K562 (cell line): ENCODE measurements at regions not wholly inside any gene's neighbourhood (a gene's known extent, or its start where the extent isn't known, plus 50 kb on each side); places are given as distances from the start of the nearest gene placed in this dataset.

ENCODE experiments used
- ATAC-seq: fragments of 200-7000 bp; cut with Tn5 transposase; 3 replicates; pipeline ENCODE4 v1.9.1; 2020; ENCODE audit warnings: moderate library complexity
- BruUV-seq: library from RNA; stranded (reverse); fragments of 400-500 nt; replicated peaks from 2 replicates; lab custom pipeline; 2021; lab: Mats Ljungman, UMichigan
- CTCF ChIA-PET: fragments of 300-600 bp; formaldehyde crosslinking; extraction: SDS; loops from one replicate; lab custom pipeline; 2021; ENCODE audit warnings: low intra/inter-chr PET ratio; lab: Yijun Ruan, JAX
- POLR2A ChIA-PET: fragments of 300-600, 350-650 bp; sonication (Branson Sonifier 250); formaldehyde crosslinking; extraction: SDS; loops from one replicate; lab custom pipeline; 2021; ENCODE audit warnings: antibody characterized with exemption, inconsistent platforms; lab: Yijun Ruan, JAX
- DNase-seq, 4 experiments: peaks; one replicate each; pipeline versions ENCODE4 v3.0.0 to v3.0.0-alpha.2; 2011 to 2018; ENCODE audit warnings: low spot score in 3 of 4, mixed read lengths in 3 of 4; ENCODE audit errors: extremely low read depth in 1 of 4
- FAIRE-seq: peaks from 2 replicates; lab custom pipeline; 2011; peaks lifted over from hg19 to GRCh38; lab: Jason Lieb, UNC
- H2AFZ ChIP-seq: 2 replicates; pipeline ENCODE4 v1.6.0; 2011; ENCODE audit warnings: low read depth, low read length, control low read depth, inconsistent platforms
- H3K27ac ChIP-seq: fragments of 200-600 bp; 3 replicates; pipeline ENCODE4 v1.8.0; 2011; ENCODE audit warnings: low read depth, mild to moderate bottlenecking, control low read depth, inconsistent platforms, low read length, moderate library complexity, mixed read lengths; ENCODE audit errors: extremely low read depth
- H3K27me3 ChIP-seq, 2 experiments: fragments of 300-600 bp in 1 of 2; 2 replicates in 1 of 2; 3 replicates in 1 of 2; pipeline versions ENCODE4 v1.6.0 to v1.8.0; 2011; ENCODE audit warnings: inconsistent platforms in 2 of 2, low read length in 2 of 2, mild to moderate bottlenecking in 1 of 2, mixed read lengths in 1 of 2, moderate library complexity in 1 of 2; ENCODE audit not compliant: control insufficient read depth in 2 of 2, insufficient read depth in 2 of 2
- H3K36me3 ChIP-seq: fragments of 300-600 bp; 3 replicates; pipeline ENCODE4 v1.8.0; 2011; ENCODE audit warnings: mild to moderate bottlenecking, low read length, inconsistent platforms; ENCODE audit not compliant: control insufficient read depth, insufficient read depth
- H3K4me1 ChIP-seq, 2 experiments: fragments of 200-600 bp in 1 of 2; replicated peaks in 1 of 2; 2 replicates in 1 of 2; 3 replicates in 1 of 2; pipeline versions ENCODE4 v1.5.1 to v1.8.0; 2011; ENCODE audit warnings: inconsistent platforms in 2 of 2, low read length in 2 of 2, mild to moderate bottlenecking in 1 of 2, mixed read lengths in 1 of 2, moderate library complexity in 1 of 2; ENCODE audit not compliant: control insufficient read depth in 2 of 2, insufficient read depth in 2 of 2
- H3K4me2 ChIP-seq: 2 replicates; pipeline ENCODE4 v1.6.1; 2011; ENCODE audit warnings: low read length, control low read depth, inconsistent platforms, mixed read lengths; ENCODE audit not compliant: insufficient read depth
- H3K4me3 ChIP-seq: fragments of 200-600 bp; sonication (generic), shearing (Covaris generic); 2 replicates; pipeline ENCODE4 v1.5.1; 2016; ENCODE audit warnings: control low read depth, inconsistent platforms
- H3K79me2 ChIP-seq: fragments of 200-600 bp; 3 replicates; pipeline ENCODE4 v1.8.0; 2011; ENCODE audit warnings: low read length, inconsistent platforms; ENCODE audit not compliant: control insufficient read depth, insufficient read depth
- H3K9ac ChIP-seq, 2 experiments: 2 replicates each; pipeline versions ENCODE4 v1.6.0 to v1.6.1; 2011; ENCODE audit warnings: low read depth in 2 of 2, low read length in 2 of 2, control low read depth in 1 of 2, inconsistent platforms in 1 of 2, mild to moderate bottlenecking in 1 of 2, mixed read lengths in 1 of 2; ENCODE audit not compliant: insufficient read depth in 1 of 2
- H3K9me1 ChIP-seq: one replicate; pipeline ENCODE4 v1.6.0; 2011; ENCODE audit warnings: inconsistent platforms, mild to moderate bottlenecking, low read length, moderate library complexity; ENCODE audit not compliant: control insufficient read depth, insufficient read depth
- H3K9me3 ChIP-seq: replicated peaks from 2 replicates; pipeline ENCODE4 v1.5.1; 2011; ENCODE audit warnings: low read depth, low read length, inconsistent platforms; ENCODE audit not compliant: control insufficient read depth, insufficient read depth
- H4K20me1 ChIP-seq: replicated peaks from 2 replicates; pipeline ENCODE4 v1.6.1; 2011; ENCODE audit warnings: low read length, inconsistent platforms, mixed read lengths; ENCODE audit not compliant: control insufficient read depth, insufficient read depth
- ADNP ChIP-seq: fragments of 200-800 bp; sonication (Bioruptor generic); IDR thresholded peaks from 2 replicates; pipeline ENCODE4 v1.6.1; 2016; ENCODE audit warnings: missing genetic modification characterization, missing compliant biosample characterization
- ASH1L ChIP-seq: fragments of 450-650 bp; IDR thresholded peaks from 2 replicates; pipeline ENCODE4 v1.6.1; 2018; ENCODE audit warnings: borderline replicate concordance, mild to moderate bottlenecking, low read depth; ENCODE audit not compliant: partially characterized antibody
- ATF4 ChIP-seq: fragments of 450-650 bp; formaldehyde crosslinking; IDR thresholded peaks from 2 replicates; pipeline ENCODE4 v1.4.0; 2022; ENCODE audit warnings: mild to moderate bottlenecking, moderate library complexity
- CEBPB ChIP-seq: fragments of 450-650 bp; IDR thresholded peaks from 2 replicates; pipeline ENCODE4 v1.6.1; 2016; ENCODE audit warnings: missing genetic modification characterization, missing compliant biosample characterization
- CTBP1 ChIP-seq: fragments of 450-650 bp; IDR thresholded peaks from 2 replicates; pipeline ENCODE4 v1.6.1; 2016; ENCODE audit warnings: borderline replicate concordance
- JUND ChIP-seq, 2 experiments: IDR thresholded peaks; 2 replicates in 1 of 2; 3 replicates in 1 of 2; pipeline ENCODE4 v1.6.1; 2011; ENCODE audit warnings: borderline replicate concordance in 2 of 2, low read depth in 2 of 2, low read length in 2 of 2, improper control_type of control experiment in 1 of 2, missing biosample characterization in 1 of 2, missing genetic modification characterization in 1 of 2, missing genetic modification reagents in 1 of 2
- MITF ChIP-seq: IDR thresholded peaks from 2 replicates; pipeline ENCODE4 v1.6.1; 2014; ENCODE audit warnings: antibody characterized with exemption
- RBM39 ChIP-seq: fragments of 200-400 bp; formaldehyde crosslinking; optimal IDR thresholded peaks from 2 replicates; pipeline ENCODE3; 2018; ENCODE audit warnings: low read depth, low read length
- SIRT6 ChIP-seq: IDR thresholded peaks from one replicate; pipeline ENCODE4 v1.6.1; 2012; ENCODE audit warnings: low read depth, mild to moderate bottlenecking, control low read depth, inconsistent platforms, low read length, moderate library complexity
- SP1 ChIP-seq: sonication (generic); formaldehyde crosslinking; IDR thresholded peaks from 2 replicates; pipeline ENCODE4 v1.8.1; 2022; ENCODE audit warnings: mild to moderate bottlenecking, missing genetic modification reagents
- SRF ChIP-seq, 2 experiments: fragments of 250-450, 450-650 bp in 1 of 2; sonication (Bioruptor Pico) in 1 of 2; sonication (generic) in 1 of 2; formaldehyde crosslinking; IDR thresholded peaks; 2 replicates each; pipeline versions ENCODE4 v1.5.0 to v1.5.1; 2020 to 2022; ENCODE audit warnings: mild to moderate bottlenecking in 1 of 2, missing genetic modification reagents in 1 of 2
- WGBS: fragments of 100-300 bp; shearing (Covaris generic); methylation state at CpG from one replicate; pipeline ENCODE4 v1.1.6; 2016; ENCODE audit warnings: low coverage, mixed read lengths; ENCODE audit not compliant: insufficient coverage; ENCODE audit errors: missing lambda C conversion rate; 5-methylcytosine and 5-hydroxymethylcytosine counted together
- in situ Hi-C: fragments of 300-500 bp; cut with MboI; formaldehyde crosslinking; loops from 4 replicates; pipeline ENCODE4 v1.15.0; 2018; ENCODE audit warnings: inconsistent platforms, mixed read lengths
- intact Hi-C: fragments of 100-400 bp; cut with micrococcal nuclease; formaldehyde crosslinking; loops from 2 replicates; pipeline ENCODE4 v1.14.2; 2022

- H3K36me3 ChIP-seq = no peaks in the 10 kb centered on the region
- WGBS = 0% methylated on average over 3 of the region's 3 CpGs
- CTCF ChIA-PET = no interaction called here
- TF ChIP-seq RBM39 (no peak), ASH1L (no peak), SP1 (no peak), ATF4 (CRISPR knock-in tag) (no peak), CTBP1 (no peak), ADNP (tag) (no peak), SIRT6 (no peak), SRF (CRISPR knock-in tag; IDR thresholded peaks at IDR 0.05) (no peak), CEBPB (tag) (no peak), JUND (IDR thresholded peaks at IDR 0.05; ENCODE audit: borderline replicate concordance, low read depth, low read length) (no peak), JUND (tag; IDR thresholded peaks at IDR 0.05; ENCODE audit: borderline replicate concordance, low read depth, low read length) (no peak), MITF (no peak)
- no peak overlapping the region for H3K9ac ChIP-seq
- POLR2A ChIA-PET = interaction anchor here (0.6 kb wide), 1 partner anchor 532 kb away, joined by 3 read pairs; no protein-coding TSS in a partner anchor
- no peak overlapping the region for H3K27ac ChIP-seq
- in situ Hi-C loops = no loop called here
- ATAC-seq (no peak), FAIRE-seq (no peak), DNase-seq (no peak)
- no peak overlapping the region for H3K4me2 ChIP-seq
- H3K9me3 ChIP-seq = no peaks in the 10 kb centered on the region
- H3K4me1 ChIP-seq = no peaks in the 10 kb centered on the region
- peaks cover 3 to 13% of the 10 kb centered on the region in 2 experiments; a peak in 3 of 5 replicates for H3K27me3 ChIP-seq
- BruUV-seq = no TSS peak
- no peak overlapping the region for H2AFZ ChIP-seq
- intact Hi-C loops = no loop called here
- no peak overlapping the region for H3K4me3 ChIP-seq
- no peaks in the 10 kb centered on the region for H3K9me1 ChIP-seq
- H3K79me2 ChIP-seq = no peaks in the 10 kb centered on the region
- H4K20me1 ChIP-seq = no peaks in the 10 kb centered on the region
These were observed 233.7 kb downstream of the MYCN start for GRCh38 chr2:16173893-16174692.
